Body of pancreas (tissue), 4 donors: ENCODE measurements at regions not wholly inside any gene's neighbourhood (a gene's known extent, or its start where the extent isn't known, plus 50 kb on each side); places are given as distances from the start of the nearest gene placed in this dataset.

ENCODE experiments used
- CTCF ChIP-seq, 7 experiments: fragments of 450-650 bp in 4 of 7; fragments of 200-600 bp in 3 of 7; sonication (generic) in 3 of 7; IDR thresholded peaks; one replicate each; pipeline ENCODE4 v1.5.1; 2016 to 2019; ENCODE audit warnings: antibody characterized with exemption in 7 of 7
- POLR2A ChIP-seq, 3 donors: fragments of 450-650 bp; IDR thresholded peaks; one replicate each; pipeline ENCODE4 v1.6.1; 2016; ENCODE audit warnings: antibody characterized with exemption in 3 of 3, mild to moderate bottlenecking in 2 of 3

GRCh38 chr13:72041165-72041564 lies 174.2 kb upstream of the DACH1 start:
- TF ChIP-seq CTCF (IDR thresholded peaks at IDR 0.05) (no peak), POLR2A (IDR thresholded peaks at IDR 0.05) (no peak)
